Fibroblast of pulmonary artery (primary cell): ENCODE measurements at regions not wholly inside any gene's neighbourhood (a gene's known extent, or its start where the extent isn't known, plus 50 kb on each side); places are given as distances from the start of the nearest gene placed in this dataset.
"Not testable (repeated sequence)": the region's sequence is repeated elsewhere in the genome, so short reads cannot be mapped to it uniquely, and the experiment has no call there.

Source experiments
- DNase-seq: peaks from one replicate; pipeline ENCODE4 v3.0.0-alpha.2; 2010; ENCODE audit warnings: low read depth
- H3K4me3 ChIP-seq: replicated peaks from 2 replicates; pipeline ENCODE4 v1.5.1; 2011; ENCODE audit warnings: low read depth, mild to moderate bottlenecking, control low read depth, low read length, moderate library complexity
- TF ChIP-seq, protein P1 (sequence below): IDR thresholded peaks from 2 replicates; pipeline ENCODE4 v1.5.1; 2011; ENCODE audit warnings: mild to moderate bottlenecking, control low read depth, low read length, inconsistent platforms; ENCODE audit errors: missing control alignments

DNA sequence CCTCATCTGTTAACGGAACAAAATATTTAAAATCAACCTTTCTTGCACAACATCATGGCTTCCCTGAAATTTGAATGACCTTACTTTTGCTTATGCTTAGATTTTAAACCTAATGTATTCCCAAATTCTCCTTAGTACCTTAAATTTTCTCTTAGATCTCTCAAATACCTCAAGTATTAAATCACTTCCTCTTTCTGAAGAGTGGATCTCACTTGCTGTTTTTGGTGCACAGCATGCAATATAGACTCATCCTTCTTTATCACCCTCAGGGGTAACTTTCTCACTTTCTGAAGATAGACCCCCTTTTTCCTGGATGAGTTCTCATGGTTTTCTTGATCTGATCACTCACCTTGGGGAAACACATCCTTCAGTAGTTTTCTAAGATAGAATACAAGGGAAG, 871.7 kb downstream of the DACH1 start:
- TF ChIP-seq, protein P1, sequence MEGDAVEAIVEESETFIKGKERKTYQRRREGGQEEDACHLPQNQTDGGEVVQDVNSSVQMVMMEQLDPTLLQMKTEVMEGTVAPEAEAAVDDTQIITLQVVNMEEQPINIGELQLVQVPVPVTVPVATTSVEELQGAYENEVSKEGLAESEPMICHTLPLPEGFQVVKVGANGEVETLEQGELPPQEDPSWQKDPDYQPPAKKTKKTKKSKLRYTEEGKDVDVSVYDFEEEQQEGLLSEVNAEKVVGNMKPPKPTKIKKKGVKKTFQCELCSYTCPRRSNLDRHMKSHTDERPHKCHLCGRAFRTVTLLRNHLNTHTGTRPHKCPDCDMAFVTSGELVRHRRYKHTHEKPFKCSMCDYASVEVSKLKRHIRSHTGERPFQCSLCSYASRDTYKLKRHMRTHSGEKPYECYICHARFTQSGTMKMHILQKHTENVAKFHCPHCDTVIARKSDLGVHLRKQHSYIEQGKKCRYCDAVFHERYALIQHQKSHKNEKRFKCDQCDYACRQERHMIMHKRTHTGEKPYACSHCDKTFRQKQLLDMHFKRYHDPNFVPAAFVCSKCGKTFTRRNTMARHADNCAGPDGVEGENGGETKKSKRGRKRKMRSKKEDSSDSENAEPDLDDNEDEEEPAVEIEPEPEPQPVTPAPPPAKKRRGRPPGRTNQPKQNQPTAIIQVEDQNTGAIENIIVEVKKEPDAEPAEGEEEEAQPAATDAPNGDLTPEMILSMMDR, result no peak
- DNase-seq, result no peak
- no peak overlapping the region for H3K4me3 ChIP-seq

DNA sequence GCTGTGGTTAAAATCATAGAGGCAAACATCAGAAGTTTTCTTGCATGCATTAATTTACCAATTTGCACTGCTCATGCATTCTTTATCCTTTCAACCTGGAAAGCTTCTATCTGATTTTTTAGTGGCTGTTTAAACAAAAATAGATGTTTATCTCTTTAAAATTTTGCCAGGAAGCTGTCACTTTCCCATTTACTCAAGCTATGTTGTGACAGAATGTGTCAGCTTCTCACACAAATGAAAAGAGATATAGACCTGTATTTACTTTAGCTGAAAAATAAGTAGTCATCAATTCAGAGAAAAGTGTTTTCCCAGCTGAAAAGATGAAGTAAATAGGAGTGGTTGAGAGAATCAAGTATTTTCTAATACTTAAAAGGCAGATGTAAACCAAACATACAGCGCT, 872.8 kb downstream of the DACH1 start:
- TF ChIP-seq, protein P1, result no peak
- DNase-seq, result no peak
- no peak overlapping the region for H3K4me3 ChIP-seq

DNA sequence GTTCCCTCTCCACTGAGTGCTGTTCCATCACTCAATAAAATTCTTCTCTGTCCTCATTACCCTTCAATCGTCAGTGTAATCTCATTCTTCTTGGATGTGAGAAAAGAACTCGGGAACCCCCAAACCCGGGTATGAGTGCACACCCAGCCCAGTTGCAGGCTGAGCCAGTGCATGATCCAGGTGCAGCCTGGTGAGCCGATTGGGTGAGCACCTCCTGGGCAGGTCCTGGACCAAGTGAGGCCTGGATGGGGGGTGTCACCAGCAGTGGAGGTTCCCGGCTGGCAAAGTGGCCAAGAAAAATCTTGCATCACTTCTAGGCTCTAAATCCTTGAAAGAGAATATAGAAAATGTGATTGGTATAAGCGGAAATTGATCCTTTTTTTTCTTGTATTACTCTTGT, 878.8 kb upstream of the KLHL1 start:
- no peak overlapping the region for H3K4me3 ChIP-seq
- TF ChIP-seq, protein P1, result no peak
- no peak for DNase-seq

- TF ChIP-seq, protein P1, result no peak
- H3K4me3 ChIP-seq, result no peak overlapping the region
- DNase-seq, result no peak
Observed at GRCh38 chr13:70985371-70985770, 877.1 kb upstream of the KLHL1 start.

DNA sequence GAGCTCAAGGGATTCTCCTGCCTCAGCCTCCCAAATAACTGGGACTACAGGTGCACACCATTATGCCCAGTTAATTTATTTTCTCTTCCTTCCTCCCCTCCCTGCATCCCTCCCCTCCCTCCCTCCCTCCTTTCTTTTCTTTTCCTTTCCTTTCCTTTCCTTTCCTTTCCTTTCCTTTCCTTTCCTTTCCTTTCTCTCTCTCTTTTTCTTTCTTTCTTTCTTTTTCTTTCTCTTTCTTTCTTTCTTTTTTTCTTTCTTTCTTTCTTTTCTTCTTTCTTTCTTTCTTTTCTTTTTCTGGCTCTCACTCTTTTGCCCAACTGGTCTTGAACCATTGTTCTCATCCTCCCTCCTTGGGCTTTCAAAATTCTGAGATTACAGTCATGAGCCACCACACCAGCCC, 873.0 kb upstream of the KLHL1 start:
- H3K4me3 ChIP-seq, DNase-seq: not testable (repeated sequence)

GRCh38 chr13:70969321-70969720, 861.1 kb upstream of the KLHL1 start:
- DNase-seq, result no peak
- TF ChIP-seq, protein P1, result no peak
- no peak overlapping the region for H3K4me3 ChIP-seq

GRCh38 chr13:70967564-70967963, 859.3 kb upstream of the KLHL1 start:
- DNase-seq, result no peak
- TF ChIP-seq, protein P1, result no peak
- no peak overlapping the region for H3K4me3 ChIP-seq

- no peak overlapping the region for H3K4me3 ChIP-seq
- DNase-seq, result no peak
- TF ChIP-seq, protein P1, result no peak
Observed at GRCh38 chr13:70964874-70965273, 856.6 kb upstream of the KLHL1 start.
